ENCODE measurements at regions not wholly inside any gene's neighbourhood (a gene's known extent, or its start where the extent isn't known, plus 50 kb on each side); places are given as distances from the start of the nearest gene placed in this dataset.

- no peak for FAIRE-seq
Measured at GRCh38 chr5:174159327-174160114, 114.0 kb downstream of the NSG2 start.

GRCh38 chr5:174165406-174165805 lies 119.9 kb downstream of the NSG2 start:
- no peak for DNase-seq (ENCODE audit: insufficient read length, low spot score)
- TF ChIP-seq, protein P1, sequence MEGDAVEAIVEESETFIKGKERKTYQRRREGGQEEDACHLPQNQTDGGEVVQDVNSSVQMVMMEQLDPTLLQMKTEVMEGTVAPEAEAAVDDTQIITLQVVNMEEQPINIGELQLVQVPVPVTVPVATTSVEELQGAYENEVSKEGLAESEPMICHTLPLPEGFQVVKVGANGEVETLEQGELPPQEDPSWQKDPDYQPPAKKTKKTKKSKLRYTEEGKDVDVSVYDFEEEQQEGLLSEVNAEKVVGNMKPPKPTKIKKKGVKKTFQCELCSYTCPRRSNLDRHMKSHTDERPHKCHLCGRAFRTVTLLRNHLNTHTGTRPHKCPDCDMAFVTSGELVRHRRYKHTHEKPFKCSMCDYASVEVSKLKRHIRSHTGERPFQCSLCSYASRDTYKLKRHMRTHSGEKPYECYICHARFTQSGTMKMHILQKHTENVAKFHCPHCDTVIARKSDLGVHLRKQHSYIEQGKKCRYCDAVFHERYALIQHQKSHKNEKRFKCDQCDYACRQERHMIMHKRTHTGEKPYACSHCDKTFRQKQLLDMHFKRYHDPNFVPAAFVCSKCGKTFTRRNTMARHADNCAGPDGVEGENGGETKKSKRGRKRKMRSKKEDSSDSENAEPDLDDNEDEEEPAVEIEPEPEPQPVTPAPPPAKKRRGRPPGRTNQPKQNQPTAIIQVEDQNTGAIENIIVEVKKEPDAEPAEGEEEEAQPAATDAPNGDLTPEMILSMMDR (IDR thresholded peaks at IDR 0.05; ENCODE audit: insufficient read depth, missing control alignments) = no peak
- FAIRE-seq = no peak

More at GRCh38 chr5:174159327-174160114, 114.0 kb downstream of the NSG2 start:
- TF ChIP-seq, protein P1 (IDR thresholded peaks at IDR 0.05; ENCODE audit: insufficient read depth, missing control alignments) = no peak
- no peak for DNase-seq (ENCODE audit: insufficient read length, low spot score)

DNA sequence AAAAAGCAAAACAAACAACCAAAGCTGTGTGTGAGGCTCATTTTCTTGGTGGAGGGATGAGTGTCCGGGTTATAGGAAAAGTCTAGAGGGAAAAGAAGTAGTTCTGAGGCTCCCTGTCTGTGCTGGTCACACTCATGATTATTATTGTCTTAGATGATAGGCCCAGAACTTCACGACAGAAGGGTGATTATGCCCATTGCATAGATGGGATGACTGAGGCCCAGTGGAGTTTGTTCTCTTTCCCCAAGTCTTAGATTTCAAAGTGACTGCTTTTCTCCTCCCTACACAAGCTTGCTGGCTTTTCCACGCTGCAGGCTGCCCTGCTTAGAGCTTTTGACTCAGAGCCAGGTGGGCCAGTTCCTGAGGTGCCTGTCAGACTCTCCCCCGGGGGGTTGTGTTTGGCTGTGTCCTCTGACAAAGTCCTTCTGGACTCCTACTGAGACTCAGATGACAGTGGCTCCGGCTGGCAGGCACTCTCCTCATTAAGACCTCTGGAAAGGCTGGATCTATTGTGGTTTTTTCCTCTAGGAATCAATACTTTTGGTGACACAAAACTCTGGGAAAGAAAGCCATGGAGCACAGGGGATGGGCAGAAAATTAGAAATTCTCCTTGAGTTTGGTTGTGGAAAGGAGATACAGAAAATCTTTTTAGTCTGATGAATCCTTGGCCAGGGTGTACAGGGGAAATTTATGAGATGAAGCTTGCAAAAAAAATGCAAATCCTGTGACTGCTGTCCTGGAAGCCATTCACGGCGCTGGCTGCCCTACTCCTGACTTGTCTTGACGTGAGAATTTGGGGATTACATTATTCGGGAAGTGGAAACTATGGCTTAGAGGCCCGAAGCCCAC lies 120.9 kb downstream of the NSG2 start:
- DNase-seq (ENCODE audit: insufficient read length, low spot score) (no peak), FAIRE-seq (no peak)

GRCh38 chr5:174167080-174167910 lies 121.8 kb downstream of the NSG2 start:
- FAIRE-seq (no peak), DNase-seq (ENCODE audit: insufficient read length, low spot score) (no peak)
- TF ChIP-seq, protein P1 (IDR thresholded peaks at IDR 0.05; ENCODE audit: insufficient read depth, missing control alignments) = no peak

More for the DNA sequence above, 120.9 kb downstream of the NSG2 start:
- TF ChIP-seq, protein P1 (IDR thresholded peaks at IDR 0.05; ENCODE audit: insufficient read depth, missing control alignments) = no peak

DNA sequence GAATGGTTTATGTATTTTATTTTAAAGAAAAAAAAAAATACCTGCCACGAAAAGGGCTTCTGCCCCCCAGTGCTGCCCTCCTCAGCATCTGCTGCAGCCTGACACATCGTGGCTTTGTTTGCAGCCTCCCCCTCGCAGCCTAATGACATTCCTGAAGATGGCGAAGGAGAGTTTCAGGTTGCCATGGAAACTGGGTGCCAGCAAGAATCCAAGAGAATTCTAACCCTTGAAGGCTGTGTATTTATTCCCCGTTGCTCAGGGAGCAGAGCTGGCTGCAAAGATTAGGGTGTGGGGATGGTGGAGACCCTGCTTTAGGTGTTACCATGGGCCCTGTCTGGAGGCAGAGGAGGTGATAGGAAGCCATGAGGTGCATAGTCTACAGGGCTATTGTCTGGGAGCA lies 126.6 kb downstream of the NSG2 start:
- FAIRE-seq (no peak), DNase-seq (ENCODE audit: insufficient read length, low spot score) (no peak)
- TF ChIP-seq, protein P1 (IDR thresholded peaks at IDR 0.05; ENCODE audit: insufficient read depth, missing control alignments) = no peak

DNA sequence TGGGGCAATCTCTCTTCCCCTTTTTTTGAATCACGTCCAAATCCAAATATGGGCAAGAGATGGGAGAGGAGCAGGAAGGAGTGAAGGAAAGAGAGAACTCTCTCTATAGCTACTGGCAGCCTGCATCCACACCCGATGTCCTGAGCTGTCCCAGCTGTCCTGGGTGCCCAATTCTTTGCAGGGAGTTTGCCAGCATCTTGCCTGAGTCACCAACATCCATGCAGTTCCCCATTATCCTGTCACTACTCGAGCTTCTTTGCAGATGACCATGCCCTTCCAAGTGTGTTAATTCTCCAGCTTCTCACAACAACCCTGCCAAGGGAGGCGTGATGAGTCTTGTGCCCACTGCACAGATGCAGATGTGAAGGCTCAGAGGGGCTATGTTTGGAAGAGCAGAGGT lies 127.1 kb downstream of the NSG2 start:
- DNase-seq (ENCODE audit: insufficient read length, low spot score) (no peak), FAIRE-seq (no peak)
- TF ChIP-seq, protein P1 (IDR thresholded peaks at IDR 0.05; ENCODE audit: insufficient read depth, missing control alignments) = no peak

All from D721Med (cell line).